HG02763 (cell line): ENCODE measurements at regions not wholly inside any gene's neighbourhood (a gene's known extent, or its start where the extent isn't known, plus 50 kb on each side); places are given as distances from the start of the nearest gene placed in this dataset.
A peak's percentile ranks its signal among the peaks of the same experiment; 100 is the strongest.

ENCODE experiments used
- ATAC-seq: cut with Tn5 transposase; IDR thresholded peaks from one replicate; pipeline ENCODE4 v1.9.1; 2021; ENCODE audit warnings: mild to moderate bottlenecking, moderate library complexity; ENCODE audit not compliant: unreplicated experiment

DNA sequence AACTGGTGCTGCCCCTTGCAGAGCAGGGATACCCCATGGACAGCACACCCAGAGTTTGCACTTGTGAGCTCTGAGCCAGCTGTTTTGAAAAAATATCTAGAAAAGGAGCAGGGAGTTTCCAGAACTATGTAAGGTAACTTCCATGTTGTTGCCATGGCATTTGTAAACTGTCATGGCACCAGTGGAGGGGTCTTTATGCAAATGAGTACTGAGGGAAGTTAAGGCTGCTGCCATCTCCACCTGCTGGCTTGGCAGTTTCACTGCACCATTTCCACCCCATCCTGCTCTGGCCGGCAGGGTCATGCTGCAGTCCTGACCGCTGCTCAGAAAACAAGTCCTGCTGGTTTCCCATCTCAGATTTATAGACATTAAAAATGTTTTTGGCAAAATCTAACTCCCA, 52.3 kb upstream of the SNTG2 start:
- ATAC-seq = no peak

DNA sequence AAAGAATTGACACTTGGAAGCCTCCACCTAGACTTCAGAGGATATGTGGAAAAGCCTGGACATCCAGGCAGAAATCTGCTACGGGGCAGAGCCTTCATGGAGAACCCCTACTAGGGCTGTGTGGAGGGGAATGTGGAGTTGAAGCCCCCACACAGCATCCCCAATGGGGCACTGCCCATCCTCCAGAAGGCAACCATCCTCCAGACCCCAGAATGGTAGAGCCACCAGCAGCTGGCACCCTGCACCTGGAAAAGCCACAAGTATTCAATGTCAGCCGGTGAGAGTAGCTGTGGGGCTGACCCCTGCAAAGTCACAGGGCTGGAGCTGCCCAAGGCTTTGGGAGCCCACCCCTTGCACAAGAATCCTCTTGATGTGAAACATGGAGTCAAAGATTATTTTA, 53.6 kb upstream of the SNTG2 start:
- ATAC-seq = no peak

DNA sequence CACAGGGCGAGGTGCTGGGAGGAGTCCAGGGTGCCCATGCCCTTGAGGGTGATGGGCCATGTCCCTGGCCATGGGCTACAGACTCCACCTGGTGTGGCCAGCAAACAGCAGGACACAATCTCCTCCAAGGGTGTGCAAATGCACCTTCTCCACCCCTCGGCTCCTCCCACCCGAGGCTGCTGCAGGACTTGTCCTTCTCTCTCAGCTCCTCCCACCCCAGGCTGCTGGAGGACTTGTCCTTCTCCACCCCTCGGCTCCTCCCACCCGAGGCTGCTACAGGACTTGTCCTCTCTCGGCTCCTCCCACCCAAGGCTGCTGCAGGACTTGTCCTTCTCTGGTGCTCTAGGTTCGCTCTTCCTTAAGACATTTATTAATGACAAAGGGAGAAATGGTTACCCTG, 57.3 kb upstream of the SNTG2 start:
- no peak for ATAC-seq

DNA sequence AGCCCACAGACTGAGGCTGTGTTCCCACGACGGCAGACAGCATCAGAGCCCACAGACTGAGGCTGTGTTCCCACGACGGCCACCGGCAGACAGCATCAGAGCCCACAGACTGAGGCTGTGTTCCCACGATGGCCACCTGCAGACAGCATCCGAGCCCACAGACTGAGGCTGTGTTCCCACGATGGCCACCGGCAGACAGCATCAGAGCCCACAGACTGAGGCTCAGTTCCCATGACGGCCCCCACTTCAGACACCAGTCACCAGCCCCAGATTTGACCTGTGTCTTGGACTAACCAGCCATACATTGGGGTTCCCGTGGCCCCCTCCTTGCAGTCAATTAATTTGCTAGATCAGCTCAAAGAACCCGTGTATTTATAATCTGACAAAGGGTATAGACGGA, 57.8 kb upstream of the SNTG2 start:
- no peak for ATAC-seq

DNA sequence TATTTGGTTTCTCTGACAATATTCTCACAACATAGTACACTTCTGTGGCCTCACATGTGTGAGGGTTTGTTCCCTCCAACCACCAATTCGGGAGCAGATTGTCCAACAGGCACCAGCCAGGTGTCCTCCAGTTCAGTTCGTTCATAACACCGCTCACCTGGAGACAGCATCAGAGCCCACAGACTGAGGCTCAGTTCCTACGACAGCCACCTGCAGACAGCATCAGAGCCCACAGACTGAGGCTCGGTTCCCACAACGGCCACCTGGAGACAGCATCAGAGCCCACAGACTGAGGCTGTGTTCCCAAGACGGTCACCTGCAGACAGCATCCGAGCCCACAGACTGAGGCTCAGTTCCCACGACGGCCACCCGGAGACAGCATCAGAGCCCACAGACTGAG, 58.2 kb upstream of the SNTG2 start:
- no peak for ATAC-seq

DNA sequence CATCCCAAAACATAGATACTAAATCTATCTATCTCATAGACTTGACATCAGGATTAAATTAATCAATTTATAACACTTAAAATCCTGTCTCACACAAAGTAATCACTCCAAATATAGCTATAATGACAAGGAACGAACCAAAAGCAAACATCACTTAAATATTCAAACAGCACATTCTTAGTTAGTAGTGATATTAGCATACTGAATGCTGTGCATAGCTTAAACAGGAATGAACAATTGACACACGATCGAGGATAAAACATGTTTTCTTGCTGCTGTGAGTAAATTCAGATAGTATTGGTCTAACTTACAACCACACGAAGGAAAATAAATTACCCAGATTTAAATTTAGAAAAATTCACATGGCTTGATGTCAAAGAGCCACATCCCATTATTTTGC, 58.9 kb upstream of the SNTG2 start:
- no peak for ATAC-seq

DNA sequence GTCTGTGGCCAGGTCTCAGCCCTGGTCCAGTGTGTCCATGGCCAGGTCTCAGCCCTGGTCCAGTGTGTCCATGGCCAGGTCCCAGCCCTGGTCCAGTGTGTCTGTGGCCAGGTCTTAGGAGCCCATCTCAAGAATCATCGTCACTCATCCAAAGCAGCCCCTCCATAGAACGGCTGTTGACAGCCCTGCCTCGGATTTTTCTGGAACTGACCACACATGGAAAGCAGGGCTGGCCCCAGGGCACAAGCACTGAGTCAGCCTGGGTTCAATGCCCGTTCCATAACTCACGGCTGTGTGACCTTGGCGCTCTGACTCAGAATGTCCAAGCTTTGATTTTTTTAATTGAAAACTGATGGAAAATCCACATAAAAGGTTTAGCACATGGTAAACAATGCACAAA, 59.9 kb upstream of the SNTG2 start:
- ATAC-seq = no peak

DNA sequence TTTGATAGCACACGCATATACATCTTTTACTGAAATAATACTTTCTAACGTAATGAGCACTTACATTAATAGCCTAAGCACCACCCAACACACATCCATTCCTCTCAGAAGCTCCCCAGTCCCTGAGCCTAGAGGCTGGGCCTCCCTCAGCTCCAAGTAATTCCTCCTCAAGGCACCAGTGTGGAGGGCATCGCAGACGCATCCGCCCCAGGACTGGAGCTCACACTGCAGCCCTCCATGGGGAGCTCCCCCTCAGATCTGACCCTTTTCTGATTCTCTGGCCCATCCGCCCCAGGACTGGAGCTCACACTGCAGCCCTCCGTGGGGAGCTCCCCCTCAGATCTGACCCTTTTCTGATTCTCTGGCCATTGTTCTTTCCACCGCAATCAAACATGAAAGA, 60.4 kb upstream of the SNTG2 start:
- no peak for ATAC-seq

DNA sequence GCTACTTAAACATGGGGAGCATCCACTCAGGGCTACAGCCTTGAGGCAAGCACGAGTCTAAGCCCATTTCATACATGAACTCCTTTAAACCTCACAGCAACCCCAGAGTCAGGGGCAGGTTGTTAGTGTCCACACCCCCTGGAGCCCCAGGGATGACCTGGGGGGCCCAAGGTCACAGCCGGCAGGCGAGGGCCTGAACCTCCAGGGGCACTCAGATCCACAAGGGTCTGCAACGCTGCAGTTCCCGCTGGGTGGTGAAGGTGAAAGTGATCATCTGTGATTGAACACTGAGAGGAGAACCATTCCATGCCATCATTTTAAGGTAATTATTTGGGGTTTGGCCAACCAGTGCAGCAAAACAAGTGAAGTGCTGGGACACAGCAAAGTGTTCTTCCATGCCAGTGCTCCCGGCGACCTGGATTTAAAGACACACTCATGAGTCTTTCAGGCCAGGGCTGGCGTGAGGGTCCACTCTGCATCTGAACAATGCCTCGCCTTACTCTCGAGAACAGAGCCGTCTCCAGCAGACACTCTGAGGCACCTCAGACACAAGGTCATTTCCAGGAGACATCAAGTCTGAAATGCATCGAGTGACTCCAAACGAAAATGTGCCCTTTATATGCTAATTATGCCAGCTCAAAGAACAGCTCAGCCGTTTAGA, 61.6 kb upstream of the SNTG2 start:
- ATAC-seq = no peak

DNA sequence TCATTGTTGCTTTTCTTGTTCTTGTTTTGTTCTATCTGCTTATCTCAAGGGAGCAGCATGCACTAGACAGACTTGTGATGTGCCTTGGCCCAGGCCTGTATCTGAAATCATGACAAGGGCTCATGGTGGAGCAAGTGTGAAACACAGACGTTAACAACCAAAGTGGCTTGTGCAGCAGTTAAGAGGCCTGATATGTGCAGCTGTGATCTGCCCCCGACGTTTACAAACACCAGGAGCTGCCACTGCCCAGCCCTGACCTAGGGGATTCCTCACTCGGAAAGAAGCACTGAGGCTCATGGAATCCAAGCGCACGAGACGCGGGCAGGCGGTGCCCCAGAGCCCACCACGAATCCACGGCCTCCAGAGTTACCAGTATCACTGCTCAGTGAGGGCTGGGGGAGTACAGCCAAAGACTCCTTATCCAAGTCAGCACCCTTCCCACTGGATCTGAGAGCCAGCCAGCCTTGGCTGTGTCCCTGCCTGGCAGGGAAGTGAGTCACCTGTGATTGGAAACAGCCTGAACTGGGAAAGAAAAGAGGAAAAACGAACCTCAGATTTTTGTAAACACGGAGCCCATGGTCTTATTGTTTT, 62.3 kb upstream of the SNTG2 start:
- ATAC-seq = no peak

DNA sequence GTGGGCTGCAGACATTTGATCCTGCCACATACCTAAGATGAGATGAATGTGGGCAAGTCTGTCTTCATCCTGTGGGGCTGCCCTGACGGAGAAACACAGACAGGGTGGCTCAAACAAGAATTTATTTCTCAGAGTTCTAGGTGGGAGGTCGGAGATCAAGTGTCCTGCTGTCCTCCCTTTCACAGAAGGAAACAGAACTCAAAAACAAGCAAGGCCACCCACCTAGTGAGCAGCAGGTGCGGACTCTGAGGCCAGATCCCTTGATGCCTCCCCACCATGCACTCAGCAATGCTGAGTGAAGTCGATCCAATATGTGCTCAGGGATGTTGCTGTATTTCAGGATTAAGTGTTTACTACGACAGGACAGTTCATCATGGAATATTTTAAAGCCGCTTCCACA, 63.0 kb upstream of the SNTG2 start:
- no peak for ATAC-seq

DNA sequence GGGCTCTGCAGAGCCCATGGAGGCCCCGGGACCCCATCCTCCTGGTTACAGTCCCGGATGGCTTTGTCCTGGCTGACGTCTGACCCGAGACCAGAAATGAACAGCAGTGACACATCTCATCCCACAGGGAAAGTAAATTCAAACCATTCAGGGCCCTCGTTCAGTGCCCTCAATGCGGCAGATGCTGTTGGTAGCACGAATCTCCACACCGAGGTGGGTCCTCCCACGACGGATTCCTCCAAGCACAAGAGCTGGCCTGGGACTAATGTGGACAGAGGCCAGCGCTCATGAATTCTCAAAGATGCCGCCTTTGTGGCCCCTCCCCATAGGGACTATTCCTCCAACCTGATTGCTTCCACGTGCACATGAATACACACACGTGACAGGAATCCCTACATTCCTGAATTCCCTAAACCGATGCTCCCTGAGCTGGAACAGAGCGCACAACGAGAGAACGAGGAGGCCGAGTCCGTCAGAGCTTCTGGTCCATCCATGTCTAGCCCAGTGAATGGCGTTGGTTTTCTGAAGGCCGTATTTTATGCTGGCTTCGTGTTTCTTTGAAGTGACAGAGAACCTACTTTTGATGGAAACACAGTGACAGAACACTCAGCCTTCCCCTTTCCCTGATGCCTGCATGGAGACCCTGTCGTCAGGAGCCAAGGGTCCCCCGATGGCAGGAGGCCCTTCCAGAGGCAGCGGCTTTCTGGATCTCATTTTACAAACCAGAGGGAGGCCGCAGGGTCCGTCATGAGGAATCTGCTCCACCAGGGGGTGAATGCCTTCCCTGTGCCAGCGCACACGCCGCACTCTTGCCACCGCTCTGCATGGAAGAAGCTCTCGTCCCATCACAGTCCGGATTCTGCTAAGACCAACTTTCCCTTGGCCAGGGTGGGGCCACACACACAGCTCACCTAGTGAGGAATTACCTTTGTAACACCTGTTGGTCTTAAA, 64.3 kb upstream of the SNTG2 start:
- no peak for ATAC-seq

DNA sequence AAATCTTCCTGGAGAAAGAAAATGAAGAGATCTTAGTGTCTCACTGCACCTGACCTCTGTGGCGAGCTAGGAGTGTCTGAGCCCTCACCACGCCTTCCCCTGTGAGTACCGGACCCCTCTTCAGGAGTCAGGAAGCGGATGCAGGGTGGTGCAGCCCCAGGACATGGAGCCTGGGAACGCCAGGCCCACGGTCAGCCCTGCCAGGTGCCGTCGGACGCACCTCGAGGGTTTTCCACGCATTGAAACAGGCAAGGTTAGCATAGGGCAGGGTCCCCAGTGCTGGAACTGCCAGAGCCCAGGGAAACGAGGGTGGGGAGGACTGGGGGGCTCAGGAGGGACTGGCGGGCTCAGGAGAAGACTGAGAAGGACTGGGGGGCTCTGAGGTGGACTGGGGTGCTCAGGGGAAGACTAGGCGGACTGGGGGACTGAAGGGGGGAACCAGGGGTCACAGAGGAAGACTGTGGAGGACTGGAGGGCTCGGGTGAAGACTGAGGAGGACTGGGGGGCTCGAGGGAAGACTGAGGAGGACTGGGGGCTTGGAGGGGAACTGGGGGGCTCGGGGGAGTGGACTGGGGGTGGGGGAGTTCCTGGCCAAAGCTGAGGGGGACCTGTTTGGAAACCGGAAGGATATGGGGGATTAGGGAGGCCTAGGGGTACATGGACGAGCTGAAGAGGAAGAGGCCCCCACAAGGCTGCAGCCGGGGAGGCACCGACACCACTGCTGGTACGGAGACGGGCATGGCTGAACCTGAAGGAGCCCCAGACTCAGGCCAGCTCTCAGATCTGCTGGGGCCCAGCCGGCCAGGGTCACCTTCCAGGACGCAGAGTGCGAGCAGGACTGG, 65.2 kb upstream of the SNTG2 start:
- ATAC-seq = no peak

DNA sequence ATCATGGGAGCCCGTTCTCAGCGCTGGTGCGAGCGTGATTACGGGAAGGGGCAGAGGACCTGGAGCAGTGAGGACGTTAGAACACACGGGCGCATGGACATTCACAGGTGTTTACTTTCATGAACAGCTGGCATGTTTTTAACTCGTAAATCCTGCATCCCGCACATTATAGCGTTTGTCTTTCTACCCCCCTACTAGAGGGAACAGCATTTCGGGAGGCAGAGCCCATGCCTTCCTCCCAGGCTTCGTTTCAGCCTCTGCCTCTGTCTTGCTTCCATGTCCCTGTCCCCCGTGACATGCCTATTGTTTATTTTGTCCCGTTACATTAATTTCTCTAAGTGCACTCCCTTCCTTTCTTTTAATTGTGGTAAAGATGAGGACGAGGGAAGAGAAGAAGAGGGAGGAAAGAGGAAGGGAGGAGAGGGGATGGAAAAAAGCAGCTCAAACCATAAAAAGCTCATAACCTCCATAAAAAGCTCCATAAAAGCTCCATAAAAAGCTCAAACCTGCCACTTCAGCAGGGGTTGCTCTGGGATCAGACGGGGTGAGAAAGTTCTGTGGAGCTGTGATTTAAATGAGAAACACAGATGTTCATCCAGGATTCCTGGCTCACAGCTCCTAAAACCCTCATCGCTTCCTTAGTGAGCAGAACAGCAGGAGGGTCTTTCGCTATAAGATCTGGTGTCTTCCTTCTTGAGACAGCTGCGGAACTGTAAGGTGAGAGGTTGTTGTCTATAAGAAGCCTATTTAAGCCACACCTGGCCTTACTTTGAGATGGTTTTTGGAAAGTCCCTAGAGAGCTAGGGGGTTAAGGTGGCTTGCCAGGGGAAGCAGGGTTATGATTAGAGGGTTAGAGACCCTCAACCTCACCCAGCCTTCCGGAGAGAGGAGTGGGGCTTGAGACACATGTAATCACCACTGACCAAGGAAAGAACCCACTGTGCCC, 66.6 kb upstream of the SNTG2 start:
- ATAC-seq = no peak

DNA sequence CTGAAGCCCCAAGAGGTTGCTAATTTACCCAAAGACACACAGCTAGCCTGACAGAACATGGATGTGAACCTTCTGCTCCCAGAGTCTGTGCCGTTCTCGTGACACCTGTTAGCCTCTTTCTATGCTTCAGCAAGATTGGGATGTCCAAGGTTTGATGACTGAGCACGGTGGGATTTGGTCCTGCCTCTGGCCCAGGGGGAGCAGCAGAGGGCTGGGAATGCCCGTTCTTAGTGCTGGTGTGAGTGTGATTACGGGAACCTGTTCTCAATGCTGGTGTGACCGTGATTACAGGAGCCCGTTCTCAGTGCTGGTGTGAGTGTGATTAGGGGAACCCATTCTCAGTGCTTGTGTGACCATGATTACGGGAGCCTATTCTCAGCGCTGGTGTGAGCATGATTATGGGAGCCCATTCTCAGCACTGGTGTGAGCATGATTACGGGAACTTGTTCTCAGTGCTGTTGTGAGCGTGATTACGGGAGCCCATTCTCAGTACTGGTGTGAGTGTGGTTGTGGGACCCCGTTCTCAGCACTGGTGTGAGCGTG, 67.3 kb upstream of the SNTG2 start:
- ATAC-seq = no peak

DNA sequence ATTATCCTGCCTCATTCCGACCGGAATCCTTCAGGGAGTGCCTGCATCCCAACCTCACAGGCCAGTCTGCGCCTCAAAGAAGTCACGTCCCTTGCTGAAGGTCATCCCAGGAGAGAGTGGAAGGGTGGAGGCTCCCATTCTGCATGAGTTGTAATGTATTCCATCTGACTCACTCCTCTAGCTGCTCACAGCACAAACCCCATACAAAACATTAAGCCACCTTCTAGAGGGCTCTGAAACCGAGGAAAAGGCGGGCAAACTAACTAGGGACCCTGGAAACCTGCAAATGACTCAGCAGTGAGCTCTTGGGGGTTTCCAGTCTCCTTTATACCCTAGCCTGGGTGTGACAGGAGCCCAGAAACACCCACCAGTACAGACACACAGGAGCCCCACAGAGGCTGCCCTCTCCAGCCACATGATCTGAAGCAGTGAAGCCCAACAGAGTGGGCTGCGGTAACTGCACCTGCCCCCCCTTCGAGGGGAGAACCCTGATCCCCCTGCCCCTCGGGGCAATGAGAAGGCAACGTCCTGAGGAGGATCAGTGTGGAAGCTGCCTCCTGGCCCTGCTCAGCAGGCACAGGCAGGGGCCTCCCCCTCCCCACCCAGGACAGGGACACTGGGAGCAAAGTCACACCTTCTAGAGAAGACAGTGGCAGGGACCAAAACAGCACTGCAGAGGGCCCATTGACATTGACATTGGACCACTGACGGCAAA, 69.3 kb upstream of the SNTG2 start:
- peak; percentile 85 for ATAC-seq

DNA sequence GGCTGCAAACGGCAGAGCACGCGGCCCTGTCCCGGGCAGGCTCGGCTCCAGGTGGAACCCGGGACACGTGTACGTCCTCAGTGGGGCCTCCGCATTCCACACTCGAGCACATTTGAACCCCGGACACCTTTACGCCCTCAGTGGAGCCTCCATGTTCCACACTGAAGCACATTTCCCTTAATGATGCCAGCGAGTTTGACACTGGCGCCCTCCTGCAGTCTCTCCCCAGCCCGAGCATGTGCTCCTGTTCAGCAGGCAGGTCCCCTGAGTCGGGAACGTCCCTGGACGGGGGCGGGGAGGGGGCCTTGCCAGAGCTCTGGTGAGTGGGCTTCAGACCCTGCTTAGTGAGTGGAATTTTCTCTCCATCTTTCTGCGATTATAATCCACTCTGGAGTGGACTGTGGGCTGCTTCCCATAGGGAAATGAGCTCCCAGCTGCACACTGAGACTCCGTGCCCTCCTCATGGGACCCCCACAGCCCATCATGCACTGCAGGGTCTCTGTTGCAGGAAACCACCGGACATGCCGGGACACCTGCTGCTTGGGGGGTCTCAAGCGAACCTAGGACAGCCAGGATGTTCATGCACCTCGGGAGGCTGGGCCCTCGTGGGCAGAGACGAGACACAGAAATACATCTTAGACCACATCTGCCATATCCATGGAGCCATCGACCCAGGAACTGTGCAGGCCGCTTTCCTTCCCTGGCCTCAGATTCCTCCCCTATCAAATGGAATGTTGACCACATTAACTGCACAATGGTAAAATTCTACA, 70.3 kb upstream of the SNTG2 start:
- no peak for ATAC-seq

DNA sequence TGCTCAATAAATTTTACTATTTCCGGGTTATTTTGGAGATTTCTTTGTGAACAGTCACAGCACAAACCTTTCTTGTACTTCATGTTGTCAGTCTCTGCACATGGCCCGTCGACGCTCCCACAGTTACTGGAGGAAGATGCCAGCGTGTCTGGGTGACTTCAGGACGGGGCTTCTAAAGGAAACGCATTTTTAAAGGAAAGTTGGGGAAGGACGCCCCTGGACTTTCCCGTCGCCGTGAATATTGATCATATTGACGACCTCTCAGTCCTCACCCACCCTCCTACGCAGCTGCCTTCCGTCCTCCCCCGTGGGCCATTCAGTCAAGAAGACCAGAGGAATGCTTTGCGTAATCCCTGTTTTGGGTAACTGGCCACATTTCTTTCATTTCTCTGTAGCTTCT, 71.1 kb upstream of the SNTG2 start:
- ATAC-seq = no peak
